GM12891 (cell line): ENCODE measurements at regions not wholly inside any gene's neighbourhood (a gene's known extent, or its start where the extent isn't known, plus 50 kb on each side); places are given as distances from the start of the nearest gene placed in this dataset.

Source experiments
- PAX5 ChIP-seq: IDR thresholded peaks from 2 replicates; pipeline ENCODE4 v1.6.1; 2011; ENCODE audit warnings: low read length, moderate library complexity, mild to moderate bottlenecking; ENCODE audit not compliant: insufficient read depth, severe bottlenecking
- POLR2A ChIP-seq: IDR thresholded peaks from 2 replicates; pipeline ENCODE4 v1.6.1; 2011; ENCODE audit warnings: low read depth, low read length, control low read depth
- POLR2AphosphoS5 ChIP-seq: IDR thresholded peaks from 2 replicates; pipeline ENCODE4 v1.6.1; 2011; ENCODE audit warnings: low read depth, low read length, control low read depth
- SPI1 ChIP-seq: IDR thresholded peaks from 2 replicates; pipeline ENCODE4 v1.6.1; 2011; ENCODE audit warnings: low read depth, low read length, control low read depth
- TAF1 ChIP-seq: IDR thresholded peaks from 2 replicates; pipeline ENCODE4 v1.6.1; 2011; ENCODE audit warnings: low read depth, low read length, control low read depth

DNA sequence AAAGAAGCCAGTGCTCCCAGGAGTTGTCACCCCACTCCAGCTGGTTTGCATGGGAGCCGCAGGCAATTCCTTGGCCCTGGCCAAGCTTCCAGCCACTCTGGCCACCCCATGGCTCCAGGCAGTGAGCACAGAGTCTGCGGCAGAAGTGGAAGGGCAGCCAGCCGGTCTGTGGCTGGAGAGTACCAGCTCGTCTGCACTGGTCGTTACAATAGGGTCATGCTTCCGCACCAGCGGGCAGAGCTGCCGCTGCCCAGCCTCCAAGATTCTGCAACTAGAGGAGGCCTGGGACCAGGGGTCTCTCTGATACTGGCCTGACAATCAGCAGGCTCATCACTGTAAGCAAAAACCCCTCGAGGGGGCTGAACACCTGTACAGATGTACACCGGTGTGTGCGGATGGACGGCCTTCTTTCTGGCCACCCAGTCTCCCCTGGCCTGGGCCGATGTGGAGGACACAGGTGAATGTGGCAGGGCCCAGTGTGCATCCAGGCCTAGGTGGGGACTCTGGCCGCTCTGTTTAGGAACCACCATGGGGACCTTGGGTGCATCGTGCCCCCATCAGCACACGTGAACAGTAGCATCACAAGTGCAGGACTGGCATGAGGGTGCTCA, 51.9 kb upstream of the ODC1 start:
- no peak for TF ChIP-seq TAF1
- TF ChIP-seq POLR2A = no peak
- TF ChIP-seq PAX5 = no peak
- no peak for TF ChIP-seq POLR2AphosphoS5
- no peak for TF ChIP-seq SPI1
